GM21515 (cell line): ENCODE measurements at regions not wholly inside any gene's neighbourhood (a gene's known extent, or its start where the extent isn't known, plus 50 kb on each side); places are given as distances from the start of the nearest gene placed in this dataset.

Experiments
- ATAC-seq: cut with Tn5 transposase; IDR thresholded peaks from one replicate; pipeline ENCODE4 v1.9.1; 2021; ENCODE audit not compliant: unreplicated experiment

GRCh38 chr11:19597206-19597605, 115.4 kb upstream of the NAV2 start:
- no peak for ATAC-seq

GRCh38 chr11:19595840-19596751, 116.5 kb upstream of the NAV2 start:
- no peak for ATAC-seq

- ATAC-seq = no peak
Measured at GRCh38 chr11:19595499-19595839, 117.2 kb upstream of the NAV2 start.

GRCh38 chr11:19594326-19594725, 118.3 kb upstream of the NAV2 start:
- ATAC-seq = no peak

GRCh38 chr11:19592842-19593241, 119.8 kb upstream of the NAV2 start:
- ATAC-seq = no peak

- no peak for ATAC-seq
Measured at GRCh38 chr11:19589567-19590260, 122.9 kb upstream of the NAV2 start.

- no peak for ATAC-seq
Measured at GRCh38 chr11:19587979-19588378, 124.7 kb upstream of the NAV2 start.

GRCh38 chr11:19580646-19581045, 132.0 kb upstream of the NAV2 start:
- no peak for ATAC-seq

- no peak for ATAC-seq
Measured at GRCh38 chr11:19579957-19580356, 132.7 kb upstream of the NAV2 start.

- ATAC-seq = no peak
Measured at GRCh38 chr11:19578871-19579270, 133.8 kb upstream of the NAV2 start.

GRCh38 chr11:19577976-19578619, 134.5 kb upstream of the NAV2 start:
- no peak for ATAC-seq

- ATAC-seq = no peak
Measured at GRCh38 chr11:19577391-19577975, 135.2 kb upstream of the NAV2 start.

GRCh38 chr11:19576903-19577302, 135.7 kb upstream of the NAV2 start:
- no peak for ATAC-seq

GRCh38 chr11:19576054-19576453, 136.6 kb upstream of the NAV2 start:
- ATAC-seq = no peak

- no peak for ATAC-seq
Measured at GRCh38 chr11:19574916-19575315, 137.7 kb upstream of the NAV2 start.

GRCh38 chr11:19573666-19574065, 139.0 kb upstream of the NAV2 start:
- no peak for ATAC-seq

- ATAC-seq = no peak
Measured at GRCh38 chr11:19571906-19572305, 140.7 kb upstream of the NAV2 start.

- no peak for ATAC-seq
Measured at GRCh38 chr11:19570889-19571288, 141.7 kb upstream of the NAV2 start.

GRCh38 chr11:19567996-19568395, 144.6 kb upstream of the NAV2 start:
- ATAC-seq = no peak

- no peak for ATAC-seq
Measured at GRCh38 chr11:19566583-19567379, 145.9 kb upstream of the NAV2 start.

GRCh38 chr11:19565639-19566038, 147.0 kb upstream of the NAV2 start:
- no peak for ATAC-seq
